GM23338 (cell line): ENCODE measurements at regions not wholly inside any gene's neighbourhood (a gene's known extent, or its start where the extent isn't known, plus 50 kb on each side); places are given as distances from the start of the nearest gene placed in this dataset.

Experiments
- ATAC-seq: fragments of 200-7000 bp; cut with Tn5 transposase; 3 replicates; pipeline ENCODE4 v1.9.1; 2020
- DNase-seq: peaks from one replicate; pipeline ENCODE4 v3.0.0-alpha.2; 2015; ENCODE audit warnings: low spot score
- H2AFZ ChIP-seq: fragments of 200-600 bp; sonication (generic); 2 replicates; pipeline ENCODE4 v1.8.0; 2016; ENCODE audit warnings: antibody characterized with exemption, mild to moderate bottlenecking, moderate library complexity
- H3F3A ChIP-seq: fragments of 200-600 bp; sonication (generic); replicated peaks from 2 replicates; pipeline ENCODE4 v1.8.0; 2017; ENCODE audit warnings: antibody characterized with exemption, mixed run types, low read depth
- H3K27ac ChIP-seq: fragments of 200-600 bp; sonication (generic); 2 replicates; pipeline ENCODE4 v1.6.1; 2016; ENCODE audit warnings: low read depth
- H3K27me3 ChIP-seq: fragments of 200-600 bp; sonication (generic); 2 replicates; pipeline ENCODE4 v1.8.0; 2016; ENCODE audit warnings: mild to moderate bottlenecking, mixed run types, moderate library complexity; ENCODE audit not compliant: insufficient read depth
- H3K36me3 ChIP-seq: fragments of 200-600 bp; sonication (generic); 2 replicates; pipeline ENCODE4 v1.8.0; 2016; ENCODE audit warnings: mild to moderate bottlenecking; ENCODE audit not compliant: insufficient read depth
- H3K4me1 ChIP-seq: fragments of 200-600 bp; sonication (generic); 2 replicates; pipeline ENCODE4 v1.8.0; 2016; ENCODE audit warnings: mild to moderate bottlenecking, moderate library complexity; ENCODE audit not compliant: insufficient read depth
- H3K4me2 ChIP-seq: fragments of 200-600 bp; sonication (generic); 2 replicates; pipeline ENCODE4 v1.7.1; 2017; ENCODE audit warnings: mixed run types
- H3K4me3 ChIP-seq: fragments of 200-600 bp; sonication (generic); 2 replicates; pipeline ENCODE4 v1.6.1; 2016; ENCODE audit warnings: mixed run types
- H3K79me2 ChIP-seq: fragments of 200-600 bp; sonication (generic); replicated peaks from 2 replicates; pipeline ENCODE4 v1.8.0; 2017; ENCODE audit warnings: mild to moderate bottlenecking; ENCODE audit not compliant: insufficient read depth
- H3K9me2 ChIP-seq: fragments of 200-600 bp; sonication (generic); 2 replicates; pipeline ENCODE4 v1.8.0; 2017; ENCODE audit not compliant: insufficient read depth
- H4K20me1 ChIP-seq: fragments of 200-600 bp; sonication (generic); replicated peaks from 2 replicates; pipeline ENCODE4 v1.8.0; 2017; ENCODE audit warnings: mild to moderate bottlenecking; ENCODE audit not compliant: insufficient read depth
- H3K27ac Mint-ChIP-seq: 2 replicates; pipeline ENCODE4 v1.8.0; 2020; ENCODE audit warnings: inconsistent platforms, mild to moderate bottlenecking, moderate library complexity, mixed read lengths
- H3K27me3 Mint-ChIP-seq: 3 replicates; pipeline ENCODE4 v1.8.0; 2022; ENCODE audit warnings: low read depth, mild to moderate bottlenecking, moderate library complexity, mixed read lengths, inconsistent platforms; ENCODE audit not compliant: insufficient read depth, poor library complexity
- H3K36me3 Mint-ChIP-seq: 3 replicates; pipeline ENCODE4 v1.8.0; 2021; ENCODE audit warnings: low read depth, mild to moderate bottlenecking, inconsistent platforms, moderate library complexity, mixed read lengths
- H3K4me1 Mint-ChIP-seq: 3 replicates; pipeline ENCODE4 v1.8.0; 2020; ENCODE audit warnings: mild to moderate bottlenecking, inconsistent platforms, mixed read lengths
- H3K4me3 Mint-ChIP-seq: 3 replicates; pipeline ENCODE4 v1.8.0; 2021; ENCODE audit warnings: moderate library complexity, mild to moderate bottlenecking, inconsistent platforms, mixed read lengths
- H3K9me3 Mint-ChIP-seq: 3 replicates; pipeline ENCODE4 v1.8.0; 2020; ENCODE audit warnings: moderate library complexity, mild to moderate bottlenecking, inconsistent platforms, mixed read lengths
- CREB1 ChIP-seq: fragments of 250-450 bp; sonication (Bioruptor Pico); IDR thresholded peaks from 2 replicates; pipeline ENCODE4 v1.5.0; 2020; ENCODE audit warnings: low read depth, mild to moderate bottlenecking, moderate library complexity
- EZH2phosphoT487 ChIP-seq: fragments of 200-600 bp; sonication (generic); IDR thresholded peaks from one replicate; pipeline ENCODE4 v1.8.1; 2018; ENCODE audit warnings: antibody characterized with exemption; ENCODE audit not compliant: unreplicated experiment
- JUNB ChIP-seq: IDR thresholded peaks from one replicate; pipeline ENCODE4 v1.6.1; 2016; ENCODE audit warnings: antibody characterized with exemption; ENCODE audit not compliant: unreplicated experiment
- NANOG ChIP-seq: IDR thresholded peaks from 2 replicates; pipeline ENCODE4 v1.6.1; 2016; ENCODE audit warnings: antibody characterized with exemption, borderline replicate concordance
- POLR2AphosphoS5 ChIP-seq: IDR thresholded peaks from 2 replicates; pipeline ENCODE4 v1.6.1; 2016; ENCODE audit warnings: antibody characterized with exemption, low read depth
- STAT1 ChIP-seq: IDR thresholded peaks from one replicate; pipeline ENCODE4 v1.6.1; 2016; ENCODE audit warnings: antibody characterized with exemption; ENCODE audit not compliant: unreplicated experiment
- TF ChIP-seq, protein P1 (sequence below): fragments of 250-450 bp; sonication (Bioruptor Pico); IDR thresholded peaks from 2 replicates; pipeline ENCODE4 v1.5.0; 2020; ENCODE audit warnings: mild to moderate bottlenecking, moderate library complexity
- TF ChIP-seq, protein P2 (sequence below): IDR thresholded peaks from one replicate; pipeline ENCODE4 v1.6.1; 2018; ENCODE audit warnings: antibody characterized with exemption; ENCODE audit not compliant: unreplicated experiment
- TF ChIP-seq, protein P3 (sequence below), 2 experiments: fragments of 200-600 bp in 1 of 2; sonication (generic) in 1 of 2; conservative IDR thresholded peaks; 2 replicates each; pipeline versions ENCODE4 v1.5.1 to v1.6.1; 2016 to 2017; ENCODE audit warnings: antibody characterized with exemption in 2 of 2, low read depth in 2 of 2, mild to moderate bottlenecking in 2 of 2, moderate library complexity in 1 of 2

DNA sequence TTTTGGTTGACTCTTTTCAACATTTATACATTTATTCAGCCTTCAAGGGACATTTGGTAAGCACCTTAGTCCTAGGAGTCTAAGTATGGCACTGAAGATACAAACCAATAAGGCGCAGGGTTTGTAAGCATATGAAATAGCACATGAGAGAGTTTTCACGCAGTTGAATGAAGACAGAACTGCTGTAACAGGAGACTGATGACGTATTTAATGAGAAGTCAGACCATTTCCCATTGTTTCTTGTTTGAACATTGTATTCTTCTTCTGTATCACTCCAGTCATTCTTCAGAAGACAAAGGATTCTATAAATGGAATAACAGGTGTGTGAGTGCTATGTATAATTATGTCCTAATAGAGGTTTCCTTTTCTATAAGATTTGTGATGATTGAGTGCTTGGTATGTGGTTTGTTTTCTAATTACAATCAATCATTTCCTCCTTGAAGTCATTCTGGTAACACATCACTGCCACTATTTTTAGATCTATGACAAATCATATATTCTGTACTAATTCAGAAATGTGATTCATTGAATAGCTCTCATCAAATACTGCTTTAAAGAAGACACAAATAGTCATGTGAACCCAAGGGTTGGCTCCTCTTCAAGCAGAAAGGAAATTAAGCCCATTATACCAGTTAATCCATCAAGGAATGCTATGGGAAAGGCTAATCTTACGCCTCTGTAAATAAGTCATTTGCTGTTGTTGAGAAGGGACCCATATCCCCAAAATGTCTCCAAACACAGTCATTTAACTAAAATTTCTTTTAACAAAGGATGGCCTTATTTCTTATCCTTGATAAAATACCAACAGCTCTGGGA lies 222.8 kb upstream of the NBEA start:
- H3K27ac Mint-ChIP-seq = no peak overlapping the region
- no peaks in the 10 kb centered on the region for H3K27me3 Mint-ChIP-seq
- H3F3A ChIP-seq = no peaks in the 10 kb centered on the region
- H2AFZ ChIP-seq = no peak overlapping the region
- H3K4me1 Mint-ChIP-seq = no peaks in the 10 kb centered on the region
- H3K4me1 ChIP-seq = no peaks in the 10 kb centered on the region
- no peak for ATAC-seq
- H3K79me2 ChIP-seq = no peaks in the 10 kb centered on the region
- no peak overlapping the region for H3K4me3 ChIP-seq
- H3K27me3 ChIP-seq = no peaks in the 10 kb centered on the region
- H3K9me2 ChIP-seq = peaks cover 4% of the 10 kb centered on the region; the same call in 1 of the 2 replicates
- no peak overlapping the region for H3K27ac ChIP-seq
- no peaks in the 10 kb centered on the region; the same call in 1 of the 2 replicates for H3K36me3 ChIP-seq
- no peaks in the 10 kb centered on the region; the same call in 2 of the 3 replicates for H3K9me3 Mint-ChIP-seq
- DNase-seq = no peak
- no peak overlapping the region for H3K4me3 Mint-ChIP-seq
- TF ChIP-seq CREB1 (CRISPR knock-in tag) (no peak), NANOG (no peak), POLR2AphosphoS5 (no peak)
- H3K4me2 ChIP-seq = no peak overlapping the region
- no peaks in the 10 kb centered on the region for H4K20me1 ChIP-seq
- no peaks in the 10 kb centered on the region for H3K36me3 Mint-ChIP-seq

DNA sequence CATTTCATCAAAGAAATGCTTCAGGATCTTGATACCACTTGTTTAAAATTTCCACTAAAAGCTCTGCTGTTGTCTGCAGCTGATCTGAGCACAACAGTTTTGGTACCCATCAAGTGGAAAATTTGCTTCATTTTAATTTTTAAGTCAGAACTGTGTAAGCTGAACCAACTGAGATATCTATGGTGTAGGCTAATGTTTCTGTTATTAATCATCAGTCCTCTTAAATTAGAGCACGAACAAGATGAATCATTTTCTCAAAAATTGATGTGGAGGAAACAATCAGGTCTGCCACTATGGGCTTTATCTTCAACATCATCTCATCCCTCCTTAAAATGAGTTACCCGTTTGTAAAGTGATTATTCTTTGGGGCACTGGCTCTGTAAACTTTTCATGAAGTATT lies 221.5 kb upstream of the NBEA start:
- Histone ChIP-seq H3K4me2 (no peak overlapping the region), H3F3A (no peaks in the 10 kb centered on the region), H2AFZ (no peak overlapping the region), H3K4me3 (no peak overlapping the region), H3K27ac (no peak overlapping the region), H3K79me2 (no peaks in the 10 kb centered on the region), H4K20me1 (no peaks in the 10 kb centered on the region), H3K27me3 (no peaks in the 10 kb centered on the region), H3K4me1 (no peaks in the 10 kb centered on the region), H3K9me2 (peaks cover 4% of the 10 kb centered on the region; the same call in 1 of the 2 replicates), H3K36me3 (no peaks in the 10 kb centered on the region; the same call in 1 of the 2 replicates)
- ATAC-seq (no peak), DNase-seq (no peak)
- Mint-ChIP-seq H3K9me3 (no peaks in the 10 kb centered on the region; the same call in 2 of the 3 replicates), H3K27me3 (no peaks in the 10 kb centered on the region), H3K4me1 (no peaks in the 10 kb centered on the region), H3K27ac (no peak overlapping the region), H3K36me3 (no peaks in the 10 kb centered on the region), H3K4me3 (no peak overlapping the region)
- TF ChIP-seq JUNB (no peak), CREB1 (CRISPR knock-in tag) (no peak), POLR2AphosphoS5 (no peak), STAT1 (no peak), EZH2phosphoT487 (no peak), NANOG (no peak)
- TF ChIP-seq, protein P1, sequence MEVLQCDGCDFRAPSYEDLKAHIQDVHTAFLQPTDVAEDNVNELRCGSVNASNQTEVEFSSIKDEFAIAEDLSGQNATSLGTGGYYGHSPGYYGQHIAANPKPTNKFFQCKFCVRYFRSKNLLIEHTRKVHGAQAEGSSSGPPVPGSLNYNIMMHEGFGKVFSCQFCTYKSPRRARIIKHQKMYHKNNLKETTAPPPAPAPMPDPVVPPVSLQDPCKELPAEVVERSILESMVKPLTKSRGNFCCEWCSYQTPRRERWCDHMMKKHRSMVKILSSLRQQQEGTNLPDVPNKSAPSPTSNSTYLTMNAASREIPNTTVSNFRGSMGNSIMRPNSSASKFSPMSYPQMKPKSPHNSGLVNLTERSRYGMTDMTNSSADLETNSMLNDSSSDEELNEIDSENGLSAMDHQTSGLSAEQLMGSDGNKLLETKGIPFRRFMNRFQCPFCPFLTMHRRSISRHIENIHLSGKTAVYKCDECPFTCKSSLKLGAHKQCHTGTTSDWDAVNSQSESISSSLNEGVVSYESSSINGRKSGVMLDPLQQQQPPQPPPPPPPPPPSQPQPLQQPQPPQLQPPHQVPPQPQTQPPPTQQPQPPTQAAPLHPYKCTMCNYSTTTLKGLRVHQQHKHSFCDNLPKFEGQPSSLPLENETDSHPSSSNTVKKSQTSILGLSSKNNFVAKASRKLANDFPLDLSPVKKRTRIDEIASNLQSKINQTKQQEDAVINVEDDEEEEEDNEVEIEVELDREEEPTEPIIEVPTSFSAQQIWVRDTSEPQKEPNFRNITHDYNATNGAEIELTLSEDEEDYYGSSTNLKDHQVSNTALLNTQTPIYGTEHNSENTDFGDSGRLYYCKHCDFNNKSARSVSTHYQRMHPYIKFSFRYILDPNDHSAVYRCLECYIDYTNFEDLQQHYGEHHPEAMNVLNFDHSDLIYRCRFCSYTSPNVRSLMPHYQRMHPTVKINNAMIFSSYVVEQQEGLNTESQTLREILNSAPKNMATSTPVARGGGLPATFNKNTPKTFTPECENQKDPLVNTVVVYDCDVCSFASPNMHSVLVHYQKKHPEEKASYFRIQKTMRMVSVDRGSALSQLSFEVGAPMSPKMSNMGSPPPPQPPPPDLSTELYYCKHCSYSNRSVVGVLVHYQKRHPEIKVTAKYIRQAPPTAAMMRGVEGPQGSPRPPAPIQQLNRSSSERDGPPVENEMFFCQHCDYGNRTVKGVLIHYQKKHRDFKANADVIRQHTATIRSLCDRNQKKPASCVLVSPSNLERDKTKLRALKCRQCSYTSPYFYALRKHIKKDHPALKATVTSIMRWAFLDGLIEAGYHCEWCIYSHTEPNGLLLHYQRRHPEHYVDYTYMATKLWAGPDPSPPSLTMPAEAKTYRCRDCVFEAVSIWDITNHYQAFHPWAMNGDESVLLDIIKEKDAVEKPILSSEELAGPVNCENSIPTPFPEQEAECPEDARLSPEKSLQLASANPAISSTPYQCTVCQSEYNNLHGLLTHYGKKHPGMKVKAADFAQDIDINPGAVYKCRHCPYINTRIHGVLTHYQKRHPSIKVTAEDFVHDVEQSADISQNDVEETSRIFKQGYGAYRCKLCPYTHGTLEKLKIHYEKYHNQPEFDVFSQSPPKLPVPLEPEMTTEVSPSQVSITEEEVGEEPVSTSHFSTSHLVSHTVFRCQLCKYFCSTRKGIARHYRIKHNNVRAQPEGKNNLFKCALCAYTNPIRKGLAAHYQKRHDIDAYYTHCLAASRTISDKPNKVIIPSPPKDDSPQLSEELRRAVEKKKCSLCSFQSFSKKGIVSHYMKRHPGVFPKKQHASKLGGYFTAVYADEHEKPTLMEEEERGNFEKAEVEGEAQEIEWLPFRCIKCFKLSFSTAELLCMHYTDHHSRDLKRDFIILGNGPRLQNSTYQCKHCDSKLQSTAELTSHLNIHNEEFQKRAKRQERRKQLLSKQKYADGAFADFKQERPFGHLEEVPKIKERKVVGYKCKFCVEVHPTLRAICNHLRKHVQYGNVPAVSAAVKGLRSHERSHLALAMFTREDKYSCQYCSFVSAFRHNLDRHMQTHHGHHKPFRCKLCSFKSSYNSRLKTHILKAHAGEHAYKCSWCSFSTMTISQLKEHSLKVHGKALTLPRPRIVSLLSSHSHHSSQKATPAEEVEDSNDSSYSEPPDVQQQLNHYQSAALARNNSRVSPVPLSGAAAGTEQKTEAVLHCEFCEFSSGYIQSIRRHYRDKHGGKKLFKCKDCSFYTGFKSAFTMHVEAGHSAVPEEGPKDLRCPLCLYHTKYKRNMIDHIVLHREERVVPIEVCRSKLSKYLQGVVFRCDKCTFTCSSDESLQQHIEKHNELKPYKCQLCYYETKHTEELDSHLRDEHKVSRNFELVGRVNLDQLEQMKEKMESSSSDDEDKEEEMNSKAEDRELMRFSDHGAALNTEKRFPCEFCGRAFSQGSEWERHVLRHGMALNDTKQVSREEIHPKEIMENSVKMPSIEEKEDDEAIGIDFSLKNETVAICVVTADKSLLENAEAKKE (CRISPR knock-in tag) = no peak
- TF ChIP-seq, protein P2, sequence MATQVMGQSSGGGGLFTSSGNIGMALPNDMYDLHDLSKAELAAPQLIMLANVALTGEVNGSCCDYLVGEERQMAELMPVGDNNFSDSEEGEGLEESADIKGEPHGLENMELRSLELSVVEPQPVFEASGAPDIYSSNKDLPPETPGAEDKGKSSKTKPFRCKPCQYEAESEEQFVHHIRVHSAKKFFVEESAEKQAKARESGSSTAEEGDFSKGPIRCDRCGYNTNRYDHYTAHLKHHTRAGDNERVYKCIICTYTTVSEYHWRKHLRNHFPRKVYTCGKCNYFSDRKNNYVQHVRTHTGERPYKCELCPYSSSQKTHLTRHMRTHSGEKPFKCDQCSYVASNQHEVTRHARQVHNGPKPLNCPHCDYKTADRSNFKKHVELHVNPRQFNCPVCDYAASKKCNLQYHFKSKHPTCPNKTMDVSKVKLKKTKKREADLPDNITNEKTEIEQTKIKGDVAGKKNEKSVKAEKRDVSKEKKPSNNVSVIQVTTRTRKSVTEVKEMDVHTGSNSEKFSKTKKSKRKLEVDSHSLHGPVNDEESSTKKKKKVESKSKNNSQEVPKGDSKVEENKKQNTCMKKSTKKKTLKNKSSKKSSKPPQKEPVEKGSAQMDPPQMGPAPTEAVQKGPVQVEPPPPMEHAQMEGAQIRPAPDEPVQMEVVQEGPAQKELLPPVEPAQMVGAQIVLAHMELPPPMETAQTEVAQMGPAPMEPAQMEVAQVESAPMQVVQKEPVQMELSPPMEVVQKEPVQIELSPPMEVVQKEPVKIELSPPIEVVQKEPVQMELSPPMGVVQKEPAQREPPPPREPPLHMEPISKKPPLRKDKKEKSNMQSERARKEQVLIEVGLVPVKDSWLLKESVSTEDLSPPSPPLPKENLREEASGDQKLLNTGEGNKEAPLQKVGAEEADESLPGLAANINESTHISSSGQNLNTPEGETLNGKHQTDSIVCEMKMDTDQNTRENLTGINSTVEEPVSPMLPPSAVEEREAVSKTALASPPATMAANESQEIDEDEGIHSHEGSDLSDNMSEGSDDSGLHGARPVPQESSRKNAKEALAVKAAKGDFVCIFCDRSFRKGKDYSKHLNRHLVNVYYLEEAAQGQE = no peak
- TF ChIP-seq, protein P3, sequence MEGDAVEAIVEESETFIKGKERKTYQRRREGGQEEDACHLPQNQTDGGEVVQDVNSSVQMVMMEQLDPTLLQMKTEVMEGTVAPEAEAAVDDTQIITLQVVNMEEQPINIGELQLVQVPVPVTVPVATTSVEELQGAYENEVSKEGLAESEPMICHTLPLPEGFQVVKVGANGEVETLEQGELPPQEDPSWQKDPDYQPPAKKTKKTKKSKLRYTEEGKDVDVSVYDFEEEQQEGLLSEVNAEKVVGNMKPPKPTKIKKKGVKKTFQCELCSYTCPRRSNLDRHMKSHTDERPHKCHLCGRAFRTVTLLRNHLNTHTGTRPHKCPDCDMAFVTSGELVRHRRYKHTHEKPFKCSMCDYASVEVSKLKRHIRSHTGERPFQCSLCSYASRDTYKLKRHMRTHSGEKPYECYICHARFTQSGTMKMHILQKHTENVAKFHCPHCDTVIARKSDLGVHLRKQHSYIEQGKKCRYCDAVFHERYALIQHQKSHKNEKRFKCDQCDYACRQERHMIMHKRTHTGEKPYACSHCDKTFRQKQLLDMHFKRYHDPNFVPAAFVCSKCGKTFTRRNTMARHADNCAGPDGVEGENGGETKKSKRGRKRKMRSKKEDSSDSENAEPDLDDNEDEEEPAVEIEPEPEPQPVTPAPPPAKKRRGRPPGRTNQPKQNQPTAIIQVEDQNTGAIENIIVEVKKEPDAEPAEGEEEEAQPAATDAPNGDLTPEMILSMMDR (conservative IDR thresholded peaks at IDR 0.05; ENCODE audit: low read depth in 2 of 2) = no peak
